Mesothelial cell of epicardium (in vitro differentiated cells): ENCODE measurements at regions not wholly inside any gene's neighbourhood (a gene's known extent, or its start where the extent isn't known, plus 50 kb on each side); places are given as distances from the start of the nearest gene placed in this dataset.

Experiments
- DNase-seq, 2 experiments: peaks; one replicate each; pipeline ENCODE4 v3.0.0; 2021; ENCODE audit warnings: low spot score in 2 of 2; ENCODE audit not compliant: unreplicated experiment in 2 of 2
- H3K27ac Mint-ChIP-seq: 2 replicates; pipeline ENCODE4 v1.8.0; 2021; ENCODE audit warnings: mixed read lengths
- H3K27me3 Mint-ChIP-seq: 2 replicates; pipeline ENCODE4 v1.8.0; 2021; ENCODE audit warnings: low read depth, mixed read lengths
- H3K36me3 Mint-ChIP-seq: 2 replicates; pipeline ENCODE4 v1.8.0; 2021; ENCODE audit warnings: mixed read lengths
- H3K4me1 Mint-ChIP-seq: 2 replicates; pipeline ENCODE4 v1.8.0; 2021; ENCODE audit warnings: mixed read lengths
- H3K4me3 Mint-ChIP-seq: 2 replicates; pipeline ENCODE4 v1.8.0; 2021; ENCODE audit warnings: mild to moderate bottlenecking, moderate library complexity, mixed read lengths
- H3K9me3 Mint-ChIP-seq: 2 replicates; pipeline ENCODE4 v1.8.0; 2021; ENCODE audit warnings: mixed read lengths
- CTCF ChIP-seq: fragments of 200-600 bp; sonication (generic); IDR thresholded peaks from one replicate; pipeline ENCODE4 v1.5.0; 2021; ENCODE audit warnings: antibody characterized with exemption; ENCODE audit not compliant: unreplicated experiment

- H3K27ac Mint-ChIP-seq, result no peak overlapping the region
- no peak for DNase-seq
- no peaks in the 10 kb centered on the region for H3K27me3 Mint-ChIP-seq
- no peak for TF ChIP-seq CTCF
- peaks cover 6% of the 10 kb centered on the region for H3K4me1 Mint-ChIP-seq
- no peaks in the 10 kb centered on the region for H3K36me3 Mint-ChIP-seq
- peaks cover 28% of the 10 kb centered on the region for H3K9me3 Mint-ChIP-seq
- no peak overlapping the region for H3K4me3 Mint-ChIP-seq
Observed at GRCh38 chr3:35394905-35395304, 244.4 kb upstream of the ARPP21 start.

DNA sequence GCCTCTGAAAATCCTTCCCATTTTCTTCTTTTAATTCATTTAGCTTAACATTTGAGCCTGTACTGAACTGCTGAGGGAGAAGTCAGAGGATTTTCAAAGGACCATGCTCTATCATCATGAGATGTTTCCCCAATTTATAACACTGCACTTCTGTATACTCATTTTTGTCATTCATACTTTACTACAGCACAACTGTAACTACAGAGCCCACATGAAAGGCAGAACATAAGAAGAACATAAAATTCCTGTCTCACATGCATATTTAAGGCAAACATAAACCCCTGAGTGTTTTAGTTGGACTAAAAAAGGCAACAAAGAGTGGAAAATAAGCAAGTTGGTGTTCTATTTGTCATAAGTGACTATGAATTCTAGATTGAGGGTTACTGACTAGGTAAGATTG is 237.7 kb upstream of the ARPP21 start:
- Mint-ChIP-seq H3K9me3 (peaks cover 4% of the 10 kb centered on the region), H3K4me3 (no peak overlapping the region), H3K36me3 (no peaks in the 10 kb centered on the region), H3K27ac (no peak overlapping the region), H3K27me3 (no peaks in the 10 kb centered on the region), H3K4me1 (no peaks in the 10 kb centered on the region)
- TF ChIP-seq CTCF, result no peak
- no peak for DNase-seq

GRCh38 chr3:35404571-35404970 is 234.8 kb upstream of the ARPP21 start:
- no peak overlapping the region for H3K27ac Mint-ChIP-seq
- TF ChIP-seq CTCF, result no peak
- H3K9me3 Mint-ChIP-seq, result no peaks in the 10 kb centered on the region
- no peak for DNase-seq
- no peaks in the 10 kb centered on the region for H3K4me1 Mint-ChIP-seq
- H3K4me3 Mint-ChIP-seq, result no peak overlapping the region
- H3K27me3 Mint-ChIP-seq, result no peaks in the 10 kb centered on the region
- H3K36me3 Mint-ChIP-seq, result no peaks in the 10 kb centered on the region

DNA sequence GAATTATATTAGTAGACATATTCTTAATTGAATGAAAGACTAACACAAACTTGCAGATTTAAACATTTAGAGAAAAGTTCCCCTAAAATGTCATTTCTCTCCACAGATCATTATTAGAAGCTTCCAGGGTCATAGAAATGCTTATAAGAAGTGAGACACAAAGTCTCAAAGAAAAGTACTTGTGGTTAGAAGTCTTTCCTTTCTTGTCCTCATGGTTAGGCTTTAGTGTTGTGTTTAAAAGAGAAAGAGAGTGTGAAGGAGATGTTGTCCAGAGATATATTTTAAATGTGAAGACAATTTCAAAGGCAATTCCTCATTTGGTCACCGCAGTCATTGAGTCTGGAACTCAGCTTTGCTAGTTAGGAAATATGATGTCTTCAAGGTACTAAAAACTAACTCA is 230.4 kb upstream of the ARPP21 start:
- Mint-ChIP-seq H3K27me3 (no peaks in the 10 kb centered on the region), H3K27ac (no peak overlapping the region), H3K9me3 (no peaks in the 10 kb centered on the region), H3K4me3 (no peak overlapping the region), H3K4me1 (no peaks in the 10 kb centered on the region), H3K36me3 (no peaks in the 10 kb centered on the region)
- DNase-seq, result no peak
- no peak for TF ChIP-seq CTCF

DNA sequence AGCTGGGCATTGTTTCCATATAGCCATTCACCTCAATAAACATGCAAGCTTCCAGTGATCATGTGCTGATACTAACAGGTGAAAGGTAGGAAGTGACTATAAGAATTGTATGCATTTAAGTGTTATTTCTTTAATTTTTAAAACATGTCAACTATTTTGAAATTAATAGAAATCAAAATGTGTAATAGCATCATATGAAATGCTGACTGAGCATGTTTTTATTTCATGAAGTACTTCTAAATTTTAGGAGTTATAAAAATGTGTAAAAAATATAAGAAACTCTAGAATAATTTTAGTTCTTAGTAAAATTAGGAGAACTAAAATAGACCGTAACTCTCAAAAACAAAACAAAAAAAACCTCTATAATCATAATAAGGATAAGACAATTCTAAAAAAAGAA is 229.3 kb upstream of the ARPP21 start:
- Mint-ChIP-seq H3K27ac (no peak overlapping the region), H3K36me3 (no peaks in the 10 kb centered on the region), H3K4me1 (no peaks in the 10 kb centered on the region), H3K4me3 (no peak overlapping the region), H3K27me3 (no peaks in the 10 kb centered on the region), H3K9me3 (no peaks in the 10 kb centered on the region)
- TF ChIP-seq CTCF, result no peak
- DNase-seq, result no peak

DNA sequence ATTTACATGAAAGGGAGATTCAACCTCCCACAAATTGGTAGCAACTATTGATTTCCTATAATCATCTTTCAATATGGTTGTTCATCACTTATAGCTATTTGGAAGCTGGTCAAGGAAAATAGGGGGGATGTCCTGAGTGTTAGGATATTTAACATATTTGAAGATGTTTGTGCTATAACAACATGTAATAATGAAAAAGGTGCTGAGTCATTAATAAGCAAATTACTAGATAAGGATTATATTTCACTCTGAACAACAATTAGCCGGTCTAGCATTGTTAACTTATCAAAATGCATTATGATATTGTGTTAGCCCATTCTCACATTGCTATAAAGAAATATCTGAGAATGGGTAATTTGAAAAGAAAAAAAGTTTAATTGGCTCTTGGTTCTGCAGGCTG is 225.8 kb upstream of the ARPP21 start:
- H3K36me3 Mint-ChIP-seq, result no peaks in the 10 kb centered on the region
- no peaks in the 10 kb centered on the region for H3K9me3 Mint-ChIP-seq
- H3K4me1 Mint-ChIP-seq, result no peaks in the 10 kb centered on the region
- no peak overlapping the region for H3K4me3 Mint-ChIP-seq
- no peak for TF ChIP-seq CTCF
- no peaks in the 10 kb centered on the region for H3K27me3 Mint-ChIP-seq
- H3K27ac Mint-ChIP-seq, result no peak overlapping the region
- DNase-seq, result no peak
